NCI-H1048 (cell line): ENCODE measurements at regions not wholly inside any gene's neighbourhood (a gene's known extent, or its start where the extent isn't known, plus 50 kb on each side); places are given as distances from the start of the nearest gene placed in this dataset.
"Not testable (repeated sequence)": the region's sequence is repeated elsewhere in the genome, so short reads cannot be mapped to it uniquely, and the experiment has no call there.

Experiments used
- DNase-seq: peaks from one replicate; lab custom pipeline; 2025; lab: John Stamatoyannopoulos, UW

- DNase-seq: no peak
Measured at GRCh38 chr12:25794571-25794970, 163.9 kb upstream of the RASSF8 start.

GRCh38 chr12:25796523-25797000 is 161.9 kb upstream of the RASSF8 start:
- no peak for DNase-seq

GRCh38 chr12:25797386-25797785 is 161.1 kb upstream of the RASSF8 start:
- no peak for DNase-seq

GRCh38 chr12:25797949-25798348 is 160.5 kb upstream of the RASSF8 start:
- no peak for DNase-seq

- DNase-seq: no peak
Measured at GRCh38 chr12:25800101-25800500, 158.4 kb upstream of the RASSF8 start.

- no peak for DNase-seq
Measured at GRCh38 chr12:25801734-25802133, 156.7 kb upstream of the RASSF8 start.

GRCh38 chr12:25802143-25802542 is 156.3 kb upstream of the RASSF8 start:
- DNase-seq: no peak

GRCh38 chr12:25803029-25803664 is 155.3 kb upstream of the RASSF8 start:
- DNase-seq: not testable (repeated sequence)

- DNase-seq: not testable (repeated sequence)
Measured at GRCh38 chr12:25804286-25804685, 154.2 kb upstream of the RASSF8 start.

- no peak for DNase-seq
Measured at GRCh38 chr12:25806271-25806670, 152.2 kb upstream of the RASSF8 start.

GRCh38 chr12:25808604-25809003 is 149.9 kb upstream of the RASSF8 start:
- DNase-seq: no peak

- no peak for DNase-seq
Measured at GRCh38 chr12:25810683-25811082, 147.8 kb upstream of the RASSF8 start.

GRCh38 chr12:25811656-25812126 is 146.8 kb upstream of the RASSF8 start:
- no peak for DNase-seq

- DNase-seq: no peak
Measured at GRCh38 chr12:25812295-25812694, 146.2 kb upstream of the RASSF8 start.

GRCh38 chr12:25813843-25814242 is 144.6 kb upstream of the RASSF8 start:
- DNase-seq: no peak

- DNase-seq: no peak
Measured at GRCh38 chr12:25816637-25817036, 141.8 kb upstream of the RASSF8 start.

GRCh38 chr12:25817166-25817565 is 141.3 kb upstream of the RASSF8 start:
- no peak for DNase-seq

GRCh38 chr12:25818596-25819390 is 139.7 kb upstream of the RASSF8 start:
- DNase-seq: no peak

- DNase-seq: no peak
Measured at GRCh38 chr12:25819691-25820090, 138.8 kb upstream of the RASSF8 start.

GRCh38 chr12:25822281-25822680 is 136.2 kb upstream of the RASSF8 start:
- DNase-seq: no peak

GRCh38 chr12:25824734-25825133 is 133.7 kb upstream of the RASSF8 start:
- no peak for DNase-seq

- no peak for DNase-seq
Measured at GRCh38 chr12:25825446-25825845, 133.0 kb upstream of the RASSF8 start.

GRCh38 chr12:25827141-25827540 is 131.3 kb upstream of the RASSF8 start:
- no peak for DNase-seq
